ENCODE measurements at regions not wholly inside any gene's neighbourhood (a gene's known extent, or its start where the extent isn't known, plus 50 kb on each side); places are given as distances from the start of the nearest gene placed in this dataset.
"Not testable (repeated sequence)": the region's sequence is repeated elsewhere in the genome, so short reads cannot be mapped to it uniquely, and the experiment has no call there.

DNA sequence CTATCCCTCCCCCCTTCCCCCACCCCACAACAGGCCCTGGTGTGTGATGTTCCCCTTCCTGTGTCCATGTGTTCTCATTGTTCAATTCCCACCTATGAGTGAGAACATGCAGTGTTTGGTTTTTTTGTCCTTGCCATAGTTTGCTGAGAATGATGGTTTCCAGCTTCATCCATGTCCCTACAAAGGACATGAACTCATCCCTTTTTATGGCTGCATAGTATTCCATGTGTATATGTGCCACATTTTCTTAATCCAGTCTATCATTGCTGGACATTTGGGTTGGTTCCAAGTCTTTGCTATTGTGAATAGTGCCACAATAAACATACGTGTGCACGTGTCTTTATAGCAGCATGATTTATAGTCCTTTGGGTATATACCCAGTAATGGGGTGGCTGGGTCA, 52.3 kb upstream of the MAN1A2 start:
- DNase-seq = not testable (repeated sequence)

GRCh38 chr1:117313555-117313954, 53.7 kb upstream of the MAN1A2 start:
- no peak for DNase-seq

DNA sequence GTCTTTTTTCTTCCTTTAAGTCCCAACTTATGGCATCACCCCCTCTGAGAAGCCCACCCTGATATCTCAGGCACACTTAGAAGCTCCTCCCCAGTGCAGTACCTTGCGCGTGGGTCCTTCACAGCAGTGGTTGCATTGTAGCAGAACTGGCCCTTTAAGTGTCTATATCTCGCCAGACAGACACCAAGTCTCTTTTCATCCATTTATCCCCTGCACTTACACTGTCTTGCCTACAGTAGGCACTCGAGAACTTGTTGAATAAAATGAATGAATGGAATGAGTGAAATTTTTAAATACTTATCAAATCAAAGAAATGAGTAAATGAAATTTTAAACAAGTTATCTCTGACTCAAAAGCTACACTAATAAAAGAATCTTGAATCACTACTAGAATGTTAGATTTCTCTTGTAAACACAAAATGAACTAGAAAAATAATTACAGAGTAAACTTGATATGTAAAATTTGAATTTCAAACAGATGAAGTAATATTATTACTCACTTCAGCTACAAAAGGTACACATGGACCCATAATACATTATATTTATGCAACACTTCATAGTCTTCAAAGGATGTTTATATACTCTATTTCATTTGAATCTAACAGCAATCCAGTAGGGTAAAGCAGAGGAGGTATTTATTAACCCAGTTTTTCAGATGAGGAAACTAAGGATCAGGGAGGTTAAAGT, 54.7 kb upstream of the MAN1A2 start:
- DNase-seq = no peak

DNA sequence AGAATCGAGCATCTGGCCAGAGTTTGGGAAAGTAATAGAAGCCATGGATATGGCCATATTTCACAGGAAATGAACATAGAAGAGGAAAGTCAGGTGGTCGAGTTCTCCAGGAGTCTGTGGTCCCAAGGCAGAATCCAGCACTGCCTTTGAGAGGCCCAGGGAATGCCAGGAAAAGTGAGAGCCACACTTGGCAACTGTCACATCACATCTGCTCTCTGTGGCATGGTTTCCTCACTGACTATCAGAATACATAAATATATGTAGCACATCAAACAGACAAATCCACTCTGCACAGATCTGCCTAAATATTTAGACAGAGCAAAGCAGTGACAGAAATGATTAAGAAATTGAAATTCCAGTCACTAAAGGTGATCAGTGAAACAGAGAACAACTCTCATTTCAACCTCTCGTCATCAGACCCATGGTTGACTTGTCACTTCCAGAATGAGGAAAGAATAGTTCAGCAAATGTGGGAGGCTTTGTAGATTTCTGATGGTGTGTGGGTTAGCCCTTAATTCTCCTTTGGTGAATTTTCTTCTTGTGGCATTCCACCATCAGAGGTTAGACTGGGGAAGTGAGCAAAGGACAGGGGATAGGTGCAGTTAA, 58.8 kb upstream of the MAN1A2 start:
- DNase-seq = no peak

DNA sequence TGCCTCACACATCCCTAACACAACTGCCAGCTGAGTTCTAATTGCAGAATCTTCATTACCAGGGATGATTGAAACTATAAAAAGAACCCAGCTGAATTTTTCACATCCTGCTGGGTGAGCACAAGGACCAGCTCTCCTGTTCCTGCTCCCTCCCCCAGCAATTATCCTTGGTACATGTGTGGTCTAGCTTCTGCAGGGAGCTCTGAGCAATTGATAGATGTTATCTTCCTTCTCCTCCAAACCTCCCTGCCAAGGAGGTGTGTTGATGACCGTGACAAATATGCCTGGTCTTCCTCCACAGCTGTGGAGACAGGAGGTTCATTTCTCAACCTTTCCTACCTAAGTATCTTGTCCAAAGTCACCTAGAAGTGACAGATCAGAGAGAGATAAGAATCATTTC, 65.3 kb upstream of the MAN1A2 start:
- no peak for DNase-seq

GRCh38 chr1:117300183-117300582, 67.1 kb upstream of the MAN1A2 start:
- not testable (repeated sequence) for DNase-seq

DNA sequence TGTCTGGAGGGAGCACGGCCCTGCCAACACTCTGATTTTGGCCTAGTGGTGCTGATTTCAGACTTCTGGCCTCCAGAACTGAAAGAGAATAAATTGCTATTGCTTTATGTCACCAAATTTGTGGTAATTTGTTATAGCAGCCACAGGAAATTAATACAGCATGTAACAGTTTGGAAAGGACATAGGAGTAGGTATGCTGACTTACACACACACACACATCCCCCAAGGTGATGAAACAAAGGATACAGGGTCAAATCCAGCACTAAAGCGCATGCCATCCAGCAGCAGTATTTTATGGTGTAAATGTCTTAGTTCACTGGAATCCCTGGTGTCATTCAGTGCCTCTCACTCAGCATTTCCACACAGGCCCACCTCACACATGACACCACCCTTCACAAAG, 72.2 kb upstream of the MAN1A2 start:
- DNase-seq = no peak

DNA sequence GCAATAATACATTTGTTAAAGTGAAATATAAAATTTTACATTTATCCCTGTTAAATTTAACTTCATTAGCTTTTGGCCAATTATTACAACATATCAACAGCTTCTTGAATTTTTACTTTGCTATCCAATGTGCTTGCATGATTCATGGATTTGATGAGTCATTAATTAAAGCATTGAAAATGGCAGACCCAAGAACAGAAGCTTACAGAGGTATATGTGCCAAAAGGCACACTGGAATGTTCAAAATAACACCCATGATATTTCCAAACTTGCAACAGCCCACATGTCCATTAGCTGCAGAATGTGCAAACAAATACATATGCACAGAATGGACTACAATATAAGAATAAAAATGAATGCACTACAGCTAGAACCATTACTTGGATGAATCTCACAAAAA, 76.4 kb upstream of the MAN1A2 start:
- DNase-seq = no peak

- DNase-seq = no peak
These were observed 77.9 kb upstream of the MAN1A2 start for GRCh38 chr1:117289316-117289870.

DNA sequence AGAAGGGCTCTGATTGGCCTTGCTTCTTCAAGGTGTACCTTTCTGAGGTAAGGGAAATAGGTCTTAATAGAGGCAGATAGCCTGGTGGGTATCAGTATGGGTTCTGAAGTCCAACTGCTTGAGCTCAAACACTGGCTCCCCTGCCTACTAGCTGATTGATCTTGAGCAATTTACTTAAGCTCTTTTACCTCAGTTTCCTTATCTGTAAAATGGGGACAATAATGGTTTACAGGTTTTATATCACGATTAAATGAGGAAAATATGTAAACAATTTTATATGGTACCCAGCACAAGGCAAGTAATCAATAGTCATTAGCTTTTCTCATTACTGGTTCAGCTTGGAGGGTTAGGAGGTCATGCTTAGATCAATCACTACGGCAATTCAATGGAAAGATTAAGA, 75.8 kb upstream of the VTCN1 start:
- DNase-seq = no peak

GRCh38 chr1:117286145-117286544, 75.4 kb upstream of the VTCN1 start:
- no peak for DNase-seq

DNA sequence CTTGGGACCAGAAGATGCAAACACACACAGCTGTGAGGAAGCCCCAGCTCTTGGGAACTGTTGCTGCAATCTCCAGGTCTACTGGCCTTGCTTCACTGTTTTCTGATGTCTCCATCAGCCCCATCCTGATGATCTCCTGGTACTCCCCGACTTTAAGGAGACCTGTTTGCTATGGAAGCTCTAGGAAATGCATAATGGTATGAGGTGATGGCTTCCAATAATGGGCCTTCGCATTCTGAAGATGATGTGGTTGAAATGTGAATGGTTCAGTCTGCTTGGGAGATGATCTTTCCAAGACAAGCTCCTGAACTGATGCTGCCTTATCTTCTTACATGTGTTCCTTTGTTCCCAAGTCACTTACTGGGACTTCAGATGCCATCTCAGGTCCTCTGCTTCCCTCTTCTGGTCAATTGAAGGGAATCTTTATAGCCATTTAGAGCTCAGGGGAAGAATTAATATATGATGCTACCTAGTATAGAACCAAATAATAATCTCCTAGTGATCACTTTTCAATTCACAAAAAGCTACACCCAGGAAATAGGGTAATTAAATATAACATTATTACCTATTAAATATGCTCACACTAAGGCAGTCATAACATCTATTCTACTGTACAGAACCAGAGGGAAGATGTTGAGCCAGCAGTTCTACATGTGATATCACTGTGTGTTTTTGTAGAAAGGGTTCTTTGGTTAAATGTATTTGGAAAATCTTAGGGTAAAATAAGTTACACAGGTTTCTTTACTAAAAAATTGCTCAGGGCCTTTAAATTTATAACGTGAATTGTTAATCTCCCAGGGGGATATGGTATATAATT, 73.9 kb upstream of the VTCN1 start:
- peak; percentile 74 for DNase-seq

DNA sequence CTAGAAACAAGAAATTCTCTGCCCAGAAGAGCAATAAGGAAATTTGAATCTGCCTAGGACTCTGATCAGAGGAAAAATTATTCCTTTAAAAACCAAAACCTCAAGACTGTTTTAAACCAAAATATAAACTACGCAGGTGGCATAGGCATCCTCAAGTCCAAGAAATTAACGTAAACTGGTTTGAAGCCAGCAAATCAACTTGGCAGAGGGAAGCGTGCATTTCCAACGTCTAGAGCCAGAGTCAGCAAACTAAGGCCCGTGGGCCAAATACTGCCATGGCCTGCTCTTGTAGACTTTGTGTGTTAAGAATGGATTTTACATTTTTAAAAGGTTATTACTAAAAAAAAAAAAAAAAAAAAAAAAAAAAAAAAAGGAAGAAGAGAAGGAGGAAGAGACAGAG, 67.8 kb upstream of the VTCN1 start:
- DNase-seq = no peak

GRCh38 chr1:117275055-117275454, 64.3 kb upstream of the VTCN1 start:
- DNase-seq = no peak

DNA sequence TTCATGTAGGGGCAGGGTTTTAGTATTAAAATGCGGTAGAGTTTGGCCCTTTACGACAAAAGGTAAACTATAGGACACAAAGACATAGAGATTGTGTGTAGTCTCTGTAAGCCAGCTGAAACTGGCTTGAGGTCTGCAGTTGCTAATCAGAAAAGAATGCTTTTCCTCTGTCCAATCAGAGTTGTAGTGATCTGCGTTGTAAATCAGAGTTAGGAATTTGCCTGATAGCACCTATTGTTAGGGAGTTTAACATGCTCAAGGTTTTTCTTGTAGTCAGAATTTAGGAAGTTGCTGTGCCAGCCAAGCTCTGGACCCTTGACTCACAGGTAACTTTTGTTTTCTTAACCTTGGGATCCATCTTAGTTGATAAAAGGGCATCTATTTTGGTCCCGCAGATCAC, 61.2 kb upstream of the VTCN1 start:
- no peak for DNase-seq

- no peak for DNase-seq
These were observed 60.4 kb upstream of the VTCN1 start for GRCh38 chr1:117271129-117271528.

GRCh38 chr1:117270679-117271078, 60.0 kb upstream of the VTCN1 start:
- no peak for DNase-seq

DNA sequence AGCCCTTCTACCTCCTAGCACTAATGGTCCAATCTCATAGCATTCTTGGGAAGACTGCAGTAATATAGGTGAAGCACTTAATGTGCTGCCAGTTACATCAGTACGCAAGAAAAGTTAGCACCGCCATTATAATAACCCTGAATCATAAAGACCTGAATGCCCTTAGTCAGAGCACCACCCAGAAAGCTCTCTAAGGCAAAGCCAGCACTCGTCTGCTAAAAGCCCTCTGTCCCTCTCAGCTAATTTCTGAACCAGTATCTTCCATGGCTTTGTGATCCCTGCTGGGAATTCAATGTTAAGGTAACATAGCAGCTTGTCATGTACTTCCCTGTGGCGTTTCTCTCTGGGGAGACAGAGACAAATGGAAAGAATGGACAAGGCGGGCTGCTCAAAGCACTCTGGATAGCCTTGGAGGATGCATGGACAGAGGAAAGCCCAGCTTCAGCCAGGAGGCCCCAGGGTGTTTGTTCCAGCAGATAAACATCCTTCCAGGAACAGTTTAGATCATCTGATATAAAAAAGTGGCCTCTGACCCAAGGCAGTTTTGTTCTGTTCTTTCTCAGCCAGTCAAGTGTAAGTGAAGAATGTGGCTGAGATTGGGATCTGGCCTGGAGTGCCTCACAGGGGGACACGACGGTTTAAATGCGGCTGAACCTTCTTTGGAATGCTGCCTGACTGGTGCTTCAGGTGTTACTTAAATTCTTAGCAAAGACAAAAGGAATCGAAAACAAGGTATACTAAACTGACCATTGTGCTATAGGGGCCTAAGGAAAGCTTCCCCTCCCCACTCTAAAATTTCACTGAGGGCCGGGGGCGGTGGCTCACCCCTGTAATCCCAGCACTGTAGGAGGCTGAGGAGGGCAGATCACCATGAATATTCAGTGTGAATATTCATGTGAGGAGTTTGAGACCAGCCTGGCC, 58.1 kb upstream of the VTCN1 start:
- DNase-seq = no peak

GRCh38 chr1:117267232-117267774, 56.6 kb upstream of the VTCN1 start:
- no peak for DNase-seq

DNA sequence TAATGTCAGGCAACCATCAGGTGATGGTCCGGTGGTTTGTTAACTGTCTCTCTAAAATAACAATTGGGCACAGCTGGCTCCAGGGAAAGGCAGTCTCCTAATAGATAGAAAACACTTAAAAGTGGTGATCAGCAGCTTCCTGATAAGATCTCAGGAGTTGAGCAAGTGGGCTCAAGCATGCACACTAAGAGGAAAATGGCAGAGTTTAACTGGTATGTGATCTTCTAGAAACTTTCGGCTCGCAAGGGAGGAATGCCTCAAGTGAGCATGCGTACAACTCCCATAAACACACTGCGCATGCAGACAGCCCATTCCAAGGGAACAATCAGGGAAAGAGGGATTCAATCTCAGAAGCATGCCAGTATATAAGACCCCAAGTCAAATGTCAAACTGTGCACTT, 52.2 kb upstream of the VTCN1 start:
- no peak for DNase-seq

DNA sequence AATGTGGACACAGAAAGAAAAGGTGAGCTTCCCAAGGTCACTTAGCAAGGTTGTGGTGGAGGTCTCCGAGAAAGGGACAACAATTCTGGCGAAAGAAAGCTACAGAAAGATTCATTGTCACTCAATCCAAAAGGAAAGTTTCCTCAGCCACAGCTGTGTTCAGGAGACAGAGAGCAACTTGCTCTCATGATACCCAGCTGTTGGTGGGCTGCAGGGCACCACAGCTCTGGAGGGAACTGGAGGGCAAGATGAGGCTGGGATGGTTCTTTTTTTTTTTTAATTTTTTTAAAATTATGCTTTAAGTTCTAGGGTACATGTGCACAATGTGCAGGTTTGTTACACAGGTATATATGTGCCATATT, 50.7 kb upstream of the VTCN1 start:
- no peak for DNase-seq

DNA sequence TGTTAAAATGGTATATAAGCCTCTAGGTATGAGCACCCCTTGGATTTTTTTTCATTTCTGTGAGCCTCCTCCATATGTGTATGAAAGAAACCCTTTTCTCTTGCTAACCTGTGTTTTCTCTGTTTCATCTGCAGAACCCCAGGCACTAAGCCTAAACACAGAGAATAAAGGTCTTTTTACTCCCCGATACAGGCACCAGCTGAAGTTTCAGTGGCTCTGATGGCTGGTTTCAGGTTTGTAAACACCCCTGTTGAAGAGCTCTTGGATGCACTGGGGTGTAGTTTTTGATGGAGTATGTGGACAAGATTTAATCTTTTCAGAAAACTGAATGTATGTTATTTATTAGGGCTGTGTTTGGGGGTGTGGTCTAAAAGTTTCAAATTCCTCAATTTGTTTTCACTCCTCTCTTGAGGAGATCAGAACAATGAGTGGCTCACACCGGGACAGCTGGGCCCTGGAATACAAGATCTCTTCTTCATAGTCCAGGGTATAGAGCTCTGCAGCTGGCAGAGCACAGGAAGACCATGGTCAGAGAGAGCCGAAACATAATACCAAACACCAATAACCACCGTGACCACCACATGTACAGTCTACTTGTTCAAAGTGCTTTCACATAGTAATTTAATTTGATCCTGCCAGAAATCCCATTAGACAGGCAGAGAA, 50.2 kb upstream of the VTCN1 start:
- DNase-seq = no peak

All from DMS79 treated with DMSO at 0.1 percent for 48 hours (cell line).